ENCODE measurements at regions not wholly inside any gene's neighbourhood (a gene's known extent, or its start where the extent isn't known, plus 50 kb on each side); places are given as distances from the start of the nearest gene placed in this dataset.

- TF ChIP-seq EZH2 (IDR thresholded peaks at IDR 0.05; ENCODE audit: borderline replicate concordance, low read depth, low read length, severe bottlenecking), result no peak
- TF ChIP-seq CTCF (IDR thresholded peaks at IDR 0.05; ENCODE audit: borderline replicate concordance, extremely low read depth, low read length, poor library complexity, severe bottlenecking), result no peak
- no peak for ATAC-seq (ENCODE audit: insufficient read depth, low read depth)
- H3K9ac ChIP-seq (ENCODE audit: low read depth, low read length), result no peak overlapping the region
- H3K4me1 ChIP-seq (ENCODE audit: insufficient read depth, low read length), result peaks cover 4% of the 10 kb centered on the region; the same call in 1 of the 2 replicates
- H4K20me1 ChIP-seq (ENCODE audit: insufficient read depth, low read length), result no peaks in the 10 kb centered on the region
- H2AFZ ChIP-seq (ENCODE audit: low read depth, low read length), result no peak overlapping the region
- H3K36me3 ChIP-seq (ENCODE audit: insufficient read depth, low read length), result no peaks in the 10 kb centered on the region
- H3K9me3 ChIP-seq (ENCODE audit: insufficient read depth, low read length, severe bottlenecking), result no peaks in the 10 kb centered on the region
- no peaks in the 10 kb centered on the region for H3K27me3 ChIP-seq (ENCODE audit: insufficient read depth, low read length, poor library complexity)
- no peak overlapping the region for H3K4me2 ChIP-seq (ENCODE audit: insufficient read depth, low read length)
- no peak for DNase-seq
- H3K79me2 ChIP-seq (ENCODE audit: insufficient read depth, low read length), result no peaks in the 10 kb centered on the region
- no peak overlapping the region for H3K4me3 ChIP-seq (ENCODE audit: low read depth in 1 of 2, low read length in 2 of 2)
- no peak overlapping the region for H3K27ac ChIP-seq (ENCODE audit: low read length)
These were observed 180.6 kb downstream of the MC4R start for GRCh38 chr18:60191926-60192325.

GRCh38 chr18:60189856-60190255 lies 182.7 kb downstream of the MC4R start:
- ATAC-seq (ENCODE audit: insufficient read depth, low read depth) (no peak), DNase-seq (no peak)
- H3K4me3 ChIP-seq (ENCODE audit: low read depth in 1 of 2, low read length in 2 of 2), result no peak overlapping the region
- H3K36me3 ChIP-seq (ENCODE audit: insufficient read depth, low read length), result no peaks in the 10 kb centered on the region
- H3K9ac ChIP-seq (ENCODE audit: low read depth, low read length), result no peak overlapping the region
- no peaks in the 10 kb centered on the region for H3K27me3 ChIP-seq (ENCODE audit: insufficient read depth, low read length, poor library complexity)
- H3K4me2 ChIP-seq (ENCODE audit: insufficient read depth, low read length), result no peak overlapping the region
- TF ChIP-seq EZH2 (IDR thresholded peaks at IDR 0.05; ENCODE audit: borderline replicate concordance, low read depth, low read length, severe bottlenecking) (no peak), CTCF (IDR thresholded peaks at IDR 0.05; ENCODE audit: borderline replicate concordance, extremely low read depth, low read length, poor library complexity, severe bottlenecking) (no peak)
- no peak overlapping the region for H2AFZ ChIP-seq (ENCODE audit: low read depth, low read length)
- no peaks in the 10 kb centered on the region for H4K20me1 ChIP-seq (ENCODE audit: insufficient read depth, low read length)
- H3K4me1 ChIP-seq (ENCODE audit: insufficient read depth, low read length), result no peaks in the 10 kb centered on the region
- H3K27ac ChIP-seq (ENCODE audit: low read length), result no peak overlapping the region
- no peaks in the 10 kb centered on the region for H3K9me3 ChIP-seq (ENCODE audit: insufficient read depth, low read length, severe bottlenecking)
- H3K79me2 ChIP-seq (ENCODE audit: insufficient read depth, low read length), result no peaks in the 10 kb centered on the region

GRCh38 chr18:60188958-60189357 lies 183.6 kb downstream of the MC4R start:
- H3K4me1 ChIP-seq (ENCODE audit: insufficient read depth, low read length), result no peaks in the 10 kb centered on the region
- H4K20me1 ChIP-seq (ENCODE audit: insufficient read depth, low read length), result no peaks in the 10 kb centered on the region
- no peak overlapping the region for H3K27ac ChIP-seq (ENCODE audit: low read length)
- no peak overlapping the region for H3K4me3 ChIP-seq (ENCODE audit: low read depth in 1 of 2, low read length in 2 of 2)
- no peak for ATAC-seq (ENCODE audit: insufficient read depth, low read depth)
- no peaks in the 10 kb centered on the region for H3K27me3 ChIP-seq (ENCODE audit: insufficient read depth, low read length, poor library complexity)
- TF ChIP-seq EZH2 (IDR thresholded peaks at IDR 0.05; ENCODE audit: borderline replicate concordance, low read depth, low read length, severe bottlenecking) (no peak), CTCF (IDR thresholded peaks at IDR 0.05; ENCODE audit: borderline replicate concordance, extremely low read depth, low read length, poor library complexity, severe bottlenecking) (no peak)
- DNase-seq, result no peak
- H2AFZ ChIP-seq (ENCODE audit: low read depth, low read length), result no peak overlapping the region
- no peak overlapping the region for H3K4me2 ChIP-seq (ENCODE audit: insufficient read depth, low read length)
- no peaks in the 10 kb centered on the region for H3K79me2 ChIP-seq (ENCODE audit: insufficient read depth, low read length)
- H3K9me3 ChIP-seq (ENCODE audit: insufficient read depth, low read length, severe bottlenecking), result no peaks in the 10 kb centered on the region
- no peaks in the 10 kb centered on the region for H3K36me3 ChIP-seq (ENCODE audit: insufficient read depth, low read length)
- H3K9ac ChIP-seq (ENCODE audit: low read depth, low read length), result no peak overlapping the region

GRCh38 chr18:60182223-60182622 lies 190.4 kb downstream of the MC4R start:
- peak; percentile 44; the same call in 1 of the 3 replicates for ATAC-seq (ENCODE audit: insufficient read depth, low read depth)
- TF ChIP-seq CTCF (IDR thresholded peaks at IDR 0.05; ENCODE audit: borderline replicate concordance, extremely low read depth, low read length, poor library complexity, severe bottlenecking), result no peak
- TF ChIP-seq EZH2 (IDR thresholded peaks at IDR 0.05; ENCODE audit: borderline replicate concordance, low read depth, low read length, severe bottlenecking), result no peak
- Histone ChIP-seq H2AFZ (ENCODE audit: low read depth, low read length) (0 out of 2 replicates have a peak overlapping the region, but pooled peaks have one; percentile 20), H3K36me3 (ENCODE audit: insufficient read depth, low read length) (no peaks in the 10 kb centered on the region), H3K4me3 (ENCODE audit: low read depth in 1 of 2, low read length in 2 of 2) (no peak overlapping the region), H3K79me2 (ENCODE audit: insufficient read depth, low read length) (no peaks in the 10 kb centered on the region), H3K4me1 (ENCODE audit: insufficient read depth, low read length) (peaks cover 15% of the 10 kb centered on the region), H3K9ac (ENCODE audit: low read depth, low read length) (no peak overlapping the region), H3K27me3 (ENCODE audit: insufficient read depth, low read length, poor library complexity) (no peaks in the 10 kb centered on the region), H3K27ac (ENCODE audit: low read length) (no peak overlapping the region), H4K20me1 (ENCODE audit: insufficient read depth, low read length) (no peaks in the 10 kb centered on the region), H3K9me3 (ENCODE audit: insufficient read depth, low read length, severe bottlenecking) (no peaks in the 10 kb centered on the region), H3K4me2 (ENCODE audit: insufficient read depth, low read length) (peak overlapping the region; percentile 31)
- no peak for DNase-seq

Measured in DND-41 (cell line).